ENCODE measurements at regions not wholly inside any gene's neighbourhood (a gene's known extent, or its start where the extent isn't known, plus 50 kb on each side); places are given as distances from the start of the nearest gene placed in this dataset.

GRCh38 chr4:18686338-18687037, 664.9 kb upstream of the LCORL start:
- TF ChIP-seq POLR2A (IDR thresholded peaks at IDR 0.05): no peak
- TF ChIP-seq, protein P1, sequence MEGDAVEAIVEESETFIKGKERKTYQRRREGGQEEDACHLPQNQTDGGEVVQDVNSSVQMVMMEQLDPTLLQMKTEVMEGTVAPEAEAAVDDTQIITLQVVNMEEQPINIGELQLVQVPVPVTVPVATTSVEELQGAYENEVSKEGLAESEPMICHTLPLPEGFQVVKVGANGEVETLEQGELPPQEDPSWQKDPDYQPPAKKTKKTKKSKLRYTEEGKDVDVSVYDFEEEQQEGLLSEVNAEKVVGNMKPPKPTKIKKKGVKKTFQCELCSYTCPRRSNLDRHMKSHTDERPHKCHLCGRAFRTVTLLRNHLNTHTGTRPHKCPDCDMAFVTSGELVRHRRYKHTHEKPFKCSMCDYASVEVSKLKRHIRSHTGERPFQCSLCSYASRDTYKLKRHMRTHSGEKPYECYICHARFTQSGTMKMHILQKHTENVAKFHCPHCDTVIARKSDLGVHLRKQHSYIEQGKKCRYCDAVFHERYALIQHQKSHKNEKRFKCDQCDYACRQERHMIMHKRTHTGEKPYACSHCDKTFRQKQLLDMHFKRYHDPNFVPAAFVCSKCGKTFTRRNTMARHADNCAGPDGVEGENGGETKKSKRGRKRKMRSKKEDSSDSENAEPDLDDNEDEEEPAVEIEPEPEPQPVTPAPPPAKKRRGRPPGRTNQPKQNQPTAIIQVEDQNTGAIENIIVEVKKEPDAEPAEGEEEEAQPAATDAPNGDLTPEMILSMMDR (IDR thresholded peaks at IDR 0.05): no peak
- WGBS, 2 donors: 62 to 75% methylated on average over 7 of the region's 7 CpGs
- Histone ChIP-seq H3K27me3 (no peaks in the 10 kb centered on the region), H3K4me1 (no peaks in the 10 kb centered on the region), H3K27ac (no peak overlapping the region), H3K36me3 (ENCODE audit: low read depth, missing control alignments) (no peaks in the 10 kb centered on the region), H3K9me3 (no peaks in the 10 kb centered on the region), H3K4me3 (no peak overlapping the region)
- DNase-seq: no peak
- intact Hi-C loops (cut with DNase I; ENCODE audit: low total_unique reads): no loop called here

GRCh38 chr4:18684932-18685331, 663.4 kb upstream of the LCORL start:
- H3K9me3 ChIP-seq: no peaks in the 10 kb centered on the region
- H3K27ac ChIP-seq: no peak overlapping the region
- no peak for DNase-seq
- no peak overlapping the region for H3K4me3 ChIP-seq
- 84 to 93% methylated on average over 4 of the region's 4 CpGs for WGBS, 2 donors
- no peaks in the 10 kb centered on the region for H3K4me1 ChIP-seq
- TF ChIP-seq, protein P1 (IDR thresholded peaks at IDR 0.05): no peak
- TF ChIP-seq POLR2A (IDR thresholded peaks at IDR 0.05): no peak
- no peaks in the 10 kb centered on the region for H3K27me3 ChIP-seq
- H3K36me3 ChIP-seq (ENCODE audit: low read depth, missing control alignments): no peaks in the 10 kb centered on the region
- intact Hi-C loops (cut with DNase I; ENCODE audit: low total_unique reads): no loop called here

- no peak overlapping the region for H3K27ac ChIP-seq
- peak; percentile 39 for DNase-seq
Observed at GRCh38 chr4:18676526-18676915, 655.0 kb upstream of the LCORL start.

DNA sequence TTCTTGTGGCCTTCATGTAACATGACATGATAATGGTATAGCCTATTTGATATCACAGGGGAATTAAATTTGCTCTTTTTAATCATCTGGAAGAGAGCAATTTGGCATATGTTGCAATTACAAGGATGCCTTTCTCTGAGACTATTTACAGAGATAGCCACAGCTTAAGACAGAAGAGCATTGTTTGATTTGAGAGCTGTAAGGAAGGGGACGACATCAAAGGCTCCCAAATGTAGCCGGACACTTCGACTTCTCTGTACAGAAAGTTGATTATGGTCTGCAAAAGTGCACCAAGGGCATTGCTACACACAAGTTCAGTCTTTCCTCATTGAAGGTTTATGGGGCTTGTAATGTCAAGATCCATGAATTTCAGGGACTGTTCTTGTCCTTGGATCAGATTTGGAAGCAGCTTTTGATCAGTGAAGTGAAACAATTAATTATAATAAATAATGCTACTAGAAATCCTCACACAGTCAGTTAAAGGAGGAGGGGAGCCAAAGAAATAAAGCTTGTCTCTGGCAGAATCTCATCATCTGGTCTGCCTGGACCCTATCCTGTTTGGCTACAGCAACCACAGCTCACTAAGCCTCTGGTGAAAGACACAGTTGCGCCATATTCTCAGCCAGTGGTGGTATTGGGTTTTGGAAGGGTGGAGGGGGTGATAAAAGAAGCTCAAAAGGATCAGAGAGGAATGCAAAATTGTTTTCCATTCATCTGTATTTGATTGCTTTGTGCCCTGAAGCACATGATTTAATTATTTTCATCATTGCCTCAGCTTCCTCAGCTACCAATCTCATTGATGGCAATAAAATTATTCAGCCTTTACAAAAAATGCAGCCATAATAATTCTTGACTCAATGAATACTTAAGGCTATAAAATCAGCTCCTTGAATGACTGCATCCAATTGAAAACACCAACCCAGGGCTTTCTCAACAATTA, 654.3 kb upstream of the LCORL start:
- no peak overlapping the region for H3K27ac ChIP-seq
- TF ChIP-seq, protein P1 (IDR thresholded peaks at IDR 0.05): no peak
- no peak for TF ChIP-seq POLR2A (IDR thresholded peaks at IDR 0.05)
- intact Hi-C loops (cut with DNase I; ENCODE audit: low total_unique reads): no loop called here
- no peaks in the 10 kb centered on the region for H3K9me3 ChIP-seq
- no peaks in the 10 kb centered on the region for H3K27me3 ChIP-seq
- WGBS, 2 donors: 70 to 78% methylated on average over 4 of the region's 4 CpGs
- H3K4me1 ChIP-seq: no peaks in the 10 kb centered on the region
- no peak for DNase-seq
- H3K4me3 ChIP-seq: no peak overlapping the region
- no peaks in the 10 kb centered on the region for H3K36me3 ChIP-seq (ENCODE audit: low read depth, missing control alignments)

More at GRCh38 chr4:18676526-18676915, 655.0 kb upstream of the LCORL start:
- Histone ChIP-seq H3K4me1 (no peaks in the 10 kb centered on the region), H3K36me3 (ENCODE audit: low read depth, missing control alignments) (no peaks in the 10 kb centered on the region), H3K27me3 (no peaks in the 10 kb centered on the region), H3K9me3 (no peaks in the 10 kb centered on the region), H3K4me3 (no peak overlapping the region)
- 48 to 49% methylated on average over 4 of the region's 4 CpGs for WGBS, 2 donors
- TF ChIP-seq, protein P1 (IDR thresholded peaks at IDR 0.05): no peak
- TF ChIP-seq POLR2A (IDR thresholded peaks at IDR 0.05): no peak
- intact Hi-C loops (cut with DNase I; ENCODE audit: low total_unique reads): no loop called here

All from testis (tissue), 2 donors.